SK-N-MC (cell line): ENCODE measurements at regions not wholly inside any gene's neighbourhood (a gene's known extent, or its start where the extent isn't known, plus 50 kb on each side); places are given as distances from the start of the nearest gene placed in this dataset.

Experiments used
- EZH2 ChIP-seq: fragments of 200-600 bp; sonication (generic); IDR thresholded peaks from one replicate; pipeline ENCODE4 v1.6.1; 2017; ENCODE audit warnings: antibody characterized with exemption
- POLR2AphosphoS5 ChIP-seq: IDR thresholded peaks from 2 replicates; pipeline ENCODE4 v1.6.1; 2012; ENCODE audit warnings: mild to moderate bottlenecking, low read depth, low read length, borderline replicate concordance

- TF ChIP-seq POLR2AphosphoS5 (no peak), EZH2 (no peak)
These were observed 583.4 kb downstream of the ACTL7B start for GRCh38 chr9:108272349-108272899.
